GM12891 (cell line): ENCODE measurements at regions not wholly inside any gene's neighbourhood (a gene's known extent, or its start where the extent isn't known, plus 50 kb on each side); places are given as distances from the start of the nearest gene placed in this dataset.

Experiments
- DNase-seq: peaks from one replicate; pipeline ENCODE4 v3.0.0; 2011; ENCODE audit warnings: low spot score; ENCODE audit not compliant: insufficient read length
- FAIRE-seq: peaks from 2 replicates; lab custom pipeline; 2011; peaks lifted over from hg19 to GRCh38; lab: Jason Lieb, UNC
- PAX5 ChIP-seq: IDR thresholded peaks from 2 replicates; pipeline ENCODE4 v1.6.1; 2011; ENCODE audit warnings: low read length, moderate library complexity, mild to moderate bottlenecking; ENCODE audit not compliant: insufficient read depth, severe bottlenecking
- POLR2A ChIP-seq: IDR thresholded peaks from 2 replicates; pipeline ENCODE4 v1.6.1; 2011; ENCODE audit warnings: low read depth, low read length, control low read depth
- POLR2AphosphoS5 ChIP-seq: IDR thresholded peaks from 2 replicates; pipeline ENCODE4 v1.6.1; 2011; ENCODE audit warnings: low read depth, low read length, control low read depth
- POU2F2 ChIP-seq: IDR thresholded peaks from 2 replicates; pipeline ENCODE4 v1.6.1; 2011; ENCODE audit warnings: low read depth, mild to moderate bottlenecking, control low read depth, low read length, moderate library complexity
- SPI1 ChIP-seq: IDR thresholded peaks from 2 replicates; pipeline ENCODE4 v1.6.1; 2011; ENCODE audit warnings: low read depth, low read length, control low read depth
- TAF1 ChIP-seq: IDR thresholded peaks from 2 replicates; pipeline ENCODE4 v1.6.1; 2011; ENCODE audit warnings: low read depth, low read length, control low read depth

DNA sequence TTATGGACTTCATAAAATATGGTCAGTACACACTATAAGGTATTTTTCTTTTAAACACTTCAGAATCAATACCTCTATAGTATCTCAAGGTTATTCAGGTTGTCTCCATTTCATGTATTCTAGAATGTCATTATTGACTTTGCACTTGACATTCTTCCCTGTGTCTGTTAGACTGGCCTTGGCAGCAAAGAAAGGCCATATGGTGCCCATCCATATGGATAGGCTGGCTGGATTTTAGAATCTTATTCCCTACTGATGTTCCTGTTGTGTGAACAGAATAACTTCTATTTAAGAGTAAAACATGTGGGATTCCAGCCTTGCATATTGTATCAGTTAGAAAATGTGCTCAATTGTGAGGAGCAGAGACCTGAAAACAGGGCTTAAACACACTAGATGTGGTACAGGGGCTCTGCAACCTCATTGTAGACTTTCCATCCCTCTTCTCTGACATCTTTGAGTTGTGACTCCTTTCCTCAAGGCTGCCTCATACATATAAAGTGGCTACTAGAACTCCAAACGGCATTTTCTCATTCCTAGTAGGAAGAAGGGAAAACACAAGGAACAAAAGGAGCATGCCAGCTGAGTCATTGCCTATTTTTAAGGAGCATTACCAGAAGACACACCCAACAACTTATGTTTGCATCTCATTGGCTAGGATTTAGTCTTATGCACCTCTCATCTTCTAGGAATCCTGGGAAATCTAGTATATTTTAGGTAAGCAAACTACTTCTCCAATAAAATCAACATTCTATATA lies 221.2 kb upstream of the TMPO start:
- no peak for FAIRE-seq
- no peak for DNase-seq
- no peak for TF ChIP-seq POLR2AphosphoS5
- no peak for TF ChIP-seq TAF1
- TF ChIP-seq SPI1, result no peak
- TF ChIP-seq POU2F2, result no peak
- TF ChIP-seq POLR2A, result no peak
- TF ChIP-seq PAX5, result no peak

DNA sequence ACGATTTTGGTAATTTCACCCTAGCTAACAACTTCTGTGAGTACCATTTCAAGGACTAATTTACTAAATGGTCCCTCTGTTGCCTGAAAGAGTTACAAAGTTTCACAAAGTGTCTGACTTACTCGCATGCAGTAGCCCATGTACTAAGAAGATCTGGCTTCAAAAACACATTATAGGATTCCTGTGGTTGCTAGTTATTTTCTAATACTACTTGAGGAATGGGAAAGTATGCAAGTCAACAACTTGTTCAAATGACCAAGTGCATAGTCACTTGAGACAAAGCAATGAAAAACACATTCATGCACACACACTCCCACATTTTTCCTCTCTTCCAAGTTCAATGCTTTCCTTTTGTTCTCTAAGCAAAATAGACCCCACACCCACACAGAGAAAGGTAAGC lies 219.7 kb upstream of the TMPO start:
- DNase-seq, result no peak
- TF ChIP-seq PAX5, result no peak
- no peak for TF ChIP-seq POLR2A
- TF ChIP-seq SPI1, result no peak
- no peak for TF ChIP-seq POU2F2
- no peak for FAIRE-seq

DNA sequence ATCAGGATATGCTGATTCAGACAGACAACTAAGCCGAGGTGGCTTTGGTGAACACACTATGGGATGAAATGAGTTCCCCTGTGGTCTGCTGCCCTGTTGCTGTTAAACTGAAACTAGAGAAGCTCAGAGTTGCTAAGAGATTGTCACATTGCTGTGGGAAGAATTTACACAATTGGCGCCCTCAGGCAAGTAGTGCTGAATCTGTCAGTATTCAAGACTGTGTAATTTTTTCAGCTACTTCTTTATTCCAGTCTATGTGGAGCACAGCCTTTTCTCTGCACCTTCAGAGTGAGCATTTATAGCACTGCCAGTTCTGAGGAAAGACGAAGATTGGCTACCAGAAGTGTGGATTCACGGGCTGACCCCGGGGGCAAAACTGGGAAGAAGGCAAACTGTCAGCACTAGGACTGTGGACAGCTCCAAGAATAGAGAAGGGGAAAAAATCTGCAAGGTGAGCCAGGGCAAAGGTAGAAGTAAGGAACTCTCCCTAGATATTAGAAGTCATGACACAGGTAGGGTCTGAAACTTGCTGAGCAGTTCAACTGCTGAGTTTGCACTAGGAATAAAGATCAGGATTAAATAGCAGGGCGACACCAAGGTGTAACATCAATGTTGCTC lies 218.8 kb upstream of the TMPO start:
- no peak for FAIRE-seq
- no peak for DNase-seq

DNA sequence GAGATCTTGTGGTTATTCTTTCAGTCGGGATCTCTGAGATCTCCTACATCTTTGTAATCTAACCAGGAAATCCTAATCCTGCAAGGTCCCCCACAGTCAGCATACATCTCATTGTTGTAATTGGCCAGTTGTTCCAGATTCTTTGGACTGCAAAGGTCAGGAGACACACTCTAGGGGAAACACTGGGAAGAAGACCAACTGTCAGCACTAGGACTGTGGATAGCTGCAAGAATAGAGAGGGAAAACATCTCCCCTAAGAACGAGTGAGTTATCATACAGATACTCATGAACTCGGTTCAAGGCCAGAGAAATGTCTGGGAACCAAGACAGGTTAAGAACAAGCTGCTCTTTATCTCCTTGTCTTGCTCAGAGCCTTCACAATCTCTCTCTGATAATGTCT lies 217.9 kb upstream of the TMPO start:
- DNase-seq (no peak), FAIRE-seq (no peak)
- TF ChIP-seq POU2F2 (no peak), TAF1 (no peak), SPI1 (no peak), POLR2AphosphoS5 (no peak), PAX5 (no peak), POLR2A (no peak)

More for the DNA sequence above, 218.8 kb upstream of the TMPO start:
- TF ChIP-seq POLR2A (no peak), POLR2AphosphoS5 (no peak), POU2F2 (no peak), PAX5 (no peak), SPI1 (no peak), TAF1 (no peak)

DNA sequence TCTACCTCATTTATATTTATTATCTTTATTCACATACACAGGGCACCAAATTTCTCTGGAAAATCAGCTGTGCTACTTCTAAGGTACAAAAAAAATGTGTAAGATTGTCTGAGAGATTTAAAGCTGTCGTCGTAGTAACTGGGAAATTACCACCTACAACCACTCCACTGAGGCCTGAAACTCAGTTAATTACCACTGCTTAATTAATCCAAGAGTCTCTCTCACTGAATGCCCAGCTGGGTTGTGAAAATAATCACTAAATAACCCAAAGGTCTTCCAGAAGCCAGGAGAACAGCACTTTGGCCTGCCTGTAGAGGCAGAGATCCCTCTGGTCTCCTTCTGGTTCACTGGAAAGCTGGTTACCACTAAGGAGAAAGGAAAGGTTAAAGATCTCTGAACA lies 207.2 kb upstream of the TMPO start:
- no peak for DNase-seq
- TF ChIP-seq POLR2A (no peak), SPI1 (no peak), POU2F2 (no peak), PAX5 (no peak)
- FAIRE-seq, result no peak

DNA sequence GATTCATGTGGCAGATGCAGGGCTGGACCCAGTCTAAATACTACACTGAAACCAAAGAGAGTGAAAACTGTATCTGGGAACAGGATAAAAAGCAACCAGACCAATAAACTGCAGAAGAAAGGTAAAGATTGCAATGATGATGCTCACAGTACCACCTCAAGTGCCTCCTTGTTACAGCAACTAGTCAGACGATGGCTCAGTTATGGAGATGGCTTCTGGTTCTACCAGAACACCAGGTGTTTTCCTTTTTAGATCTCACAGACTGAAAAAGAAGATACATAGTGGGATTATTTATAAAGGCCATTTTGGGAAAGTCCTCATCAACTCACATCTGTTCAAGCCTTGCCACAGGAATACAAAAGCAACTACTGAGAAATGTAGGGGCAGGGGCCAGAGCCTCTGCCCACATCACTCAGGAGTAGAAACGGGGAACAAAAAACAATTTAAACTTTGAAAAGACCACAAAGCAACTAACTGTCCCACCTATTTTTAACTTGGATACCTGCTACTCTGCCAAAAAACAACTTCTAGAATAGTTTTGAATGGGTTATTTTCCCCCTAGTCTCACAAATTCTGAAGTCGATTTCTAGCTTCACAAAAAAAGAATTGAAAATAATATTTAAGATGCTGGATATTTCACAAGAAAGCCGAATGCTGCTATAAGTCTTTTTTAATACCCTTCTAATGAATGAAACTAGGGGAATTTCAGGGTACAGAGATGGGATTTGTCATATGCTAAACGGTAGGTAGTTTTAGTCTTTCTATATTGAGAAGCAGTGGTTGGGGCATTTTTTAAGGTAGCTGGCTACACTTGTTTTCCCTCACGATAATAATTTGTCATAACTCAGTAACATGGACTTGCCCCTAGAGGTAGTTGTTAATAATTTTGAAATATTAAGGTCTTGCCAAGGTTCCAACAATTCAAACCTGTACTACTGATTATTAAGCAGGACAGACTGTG lies 197.2 kb upstream of the TMPO start:
- no peak for TF ChIP-seq POLR2A
- TF ChIP-seq POU2F2, result no peak
- no peak for TF ChIP-seq PAX5
- no peak for TF ChIP-seq POLR2AphosphoS5
- TF ChIP-seq SPI1, result no peak
- no peak for TF ChIP-seq TAF1
- FAIRE-seq (no peak), DNase-seq (no peak)

DNA sequence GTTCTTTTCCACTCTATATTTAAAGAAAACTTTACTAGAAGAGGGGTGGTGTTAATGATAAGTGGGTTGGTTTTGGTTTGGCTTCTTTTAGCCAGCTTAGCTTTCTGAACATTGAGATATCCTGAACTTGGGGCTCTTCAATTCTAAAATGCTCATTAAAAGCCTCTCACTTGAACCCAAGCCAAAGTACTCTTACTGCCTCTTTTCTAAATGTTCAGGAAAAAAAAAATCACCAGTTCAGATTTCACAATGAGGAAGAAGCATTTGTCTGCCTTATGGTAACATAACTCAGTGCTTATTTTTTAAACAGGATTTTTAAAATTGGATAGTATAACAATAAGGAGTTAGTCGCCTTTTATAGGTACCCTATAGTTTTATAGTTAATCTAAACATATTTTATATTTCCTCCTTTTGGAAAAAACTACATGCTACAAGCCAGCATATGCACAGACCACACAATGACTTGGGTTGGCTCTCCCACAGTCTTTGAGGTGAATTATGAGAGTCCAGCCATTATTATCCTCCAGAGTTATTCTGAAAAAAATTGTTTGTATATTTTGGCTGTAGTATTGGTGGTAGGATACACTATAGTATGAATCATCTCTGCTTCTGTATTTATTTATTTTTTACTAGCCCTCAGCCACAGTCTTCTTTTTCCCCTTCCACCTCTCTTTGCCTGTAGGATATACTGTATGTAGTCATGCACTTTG lies 195.5 kb upstream of the TMPO start:
- TF ChIP-seq POU2F2, result no peak
- no peak for TF ChIP-seq TAF1
- TF ChIP-seq PAX5, result no peak
- TF ChIP-seq SPI1, result no peak
- no peak for TF ChIP-seq POLR2AphosphoS5
- no peak for TF ChIP-seq POLR2A
- no peak for DNase-seq
- FAIRE-seq, result no peak

DNA sequence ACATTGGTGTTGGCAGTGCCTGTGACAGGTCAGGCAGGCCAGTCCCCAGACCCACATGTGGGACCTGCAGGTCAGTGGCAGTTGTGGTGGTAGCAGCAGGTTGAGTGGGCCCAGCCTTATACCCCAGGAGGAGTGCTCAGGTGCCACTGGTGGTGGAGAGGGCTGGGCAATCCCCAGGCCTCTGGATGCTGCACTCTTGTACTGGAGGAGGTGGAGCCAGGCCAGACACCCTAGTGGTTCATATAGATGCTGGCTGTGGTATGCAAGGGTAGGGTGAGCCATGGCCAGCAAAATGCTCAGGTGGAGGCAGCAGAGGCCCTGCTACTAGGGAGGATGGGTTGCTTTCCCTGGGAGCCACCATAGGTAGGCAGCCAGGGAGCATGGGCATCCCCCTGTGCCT lies 190.4 kb upstream of the TMPO start:
- no peak for DNase-seq
- TF ChIP-seq SPI1, result no peak
- TF ChIP-seq POLR2A, result no peak
- no peak for TF ChIP-seq POLR2AphosphoS5
- TF ChIP-seq PAX5, result no peak
- TF ChIP-seq POU2F2, result no peak
- TF ChIP-seq TAF1, result no peak
- FAIRE-seq, result no peak

DNA sequence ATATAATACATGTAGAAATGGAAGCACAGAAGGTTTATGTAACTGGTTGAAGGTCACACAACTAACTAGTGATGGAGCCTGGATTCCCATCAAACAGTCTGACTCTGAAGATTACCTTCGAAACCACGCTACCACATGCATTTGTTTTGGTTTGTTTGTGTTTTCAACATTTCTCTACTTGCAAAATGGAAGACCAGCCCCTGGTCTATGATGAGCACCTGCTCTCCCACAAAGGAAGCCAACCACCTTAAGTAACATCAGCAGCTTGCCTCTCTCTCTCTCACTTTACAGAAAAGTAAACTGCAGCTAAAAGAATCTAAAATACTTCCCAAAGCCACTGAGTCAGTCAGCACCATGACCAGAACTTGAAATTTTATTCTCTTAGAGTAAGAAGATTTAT lies 186.9 kb upstream of the TMPO start:
- TF ChIP-seq TAF1 (no peak), PAX5 (no peak), POLR2AphosphoS5 (no peak), POLR2A (no peak), SPI1 (no peak), POU2F2 (no peak)

More for the DNA sequence above, 186.9 kb upstream of the TMPO start:
- DNase-seq (no peak), FAIRE-seq (no peak)
